ENCODE measurements at regions not wholly inside any gene's neighbourhood (a gene's known extent, or its start where the extent isn't known, plus 50 kb on each side); places are given as distances from the start of the nearest gene placed in this dataset.

DNA sequence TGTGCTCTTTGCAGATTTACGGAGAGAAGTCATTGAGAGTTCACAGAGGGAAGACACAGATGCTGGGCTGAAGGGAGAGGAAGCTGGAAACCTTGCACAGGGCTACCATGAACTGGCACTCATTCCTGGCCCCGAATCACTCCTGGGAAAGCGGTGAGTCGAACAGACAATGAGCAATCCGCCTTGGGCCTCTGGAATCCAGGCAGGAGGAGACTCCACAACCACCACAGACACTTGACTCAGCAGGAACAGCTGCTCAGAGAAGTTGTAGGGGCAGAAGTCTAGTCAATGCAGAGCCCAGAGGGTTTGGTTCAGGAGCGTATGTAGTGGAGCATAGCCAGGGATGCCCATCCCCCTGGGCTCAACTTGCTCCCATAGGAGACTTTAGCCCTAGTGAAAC, 62.8 kb upstream of the GRIA3 start:
- no peak for TF ChIP-seq POLR2AphosphoS5 (IDR thresholded peaks at IDR 0.05)
- no peak for TF ChIP-seq POLR2A (IDR thresholded peaks at IDR 0.05)
